ENCODE measurements at regions not wholly inside any gene's neighbourhood (a gene's known extent, or its start where the extent isn't known, plus 50 kb on each side); places are given as distances from the start of the nearest gene placed in this dataset.

DNA sequence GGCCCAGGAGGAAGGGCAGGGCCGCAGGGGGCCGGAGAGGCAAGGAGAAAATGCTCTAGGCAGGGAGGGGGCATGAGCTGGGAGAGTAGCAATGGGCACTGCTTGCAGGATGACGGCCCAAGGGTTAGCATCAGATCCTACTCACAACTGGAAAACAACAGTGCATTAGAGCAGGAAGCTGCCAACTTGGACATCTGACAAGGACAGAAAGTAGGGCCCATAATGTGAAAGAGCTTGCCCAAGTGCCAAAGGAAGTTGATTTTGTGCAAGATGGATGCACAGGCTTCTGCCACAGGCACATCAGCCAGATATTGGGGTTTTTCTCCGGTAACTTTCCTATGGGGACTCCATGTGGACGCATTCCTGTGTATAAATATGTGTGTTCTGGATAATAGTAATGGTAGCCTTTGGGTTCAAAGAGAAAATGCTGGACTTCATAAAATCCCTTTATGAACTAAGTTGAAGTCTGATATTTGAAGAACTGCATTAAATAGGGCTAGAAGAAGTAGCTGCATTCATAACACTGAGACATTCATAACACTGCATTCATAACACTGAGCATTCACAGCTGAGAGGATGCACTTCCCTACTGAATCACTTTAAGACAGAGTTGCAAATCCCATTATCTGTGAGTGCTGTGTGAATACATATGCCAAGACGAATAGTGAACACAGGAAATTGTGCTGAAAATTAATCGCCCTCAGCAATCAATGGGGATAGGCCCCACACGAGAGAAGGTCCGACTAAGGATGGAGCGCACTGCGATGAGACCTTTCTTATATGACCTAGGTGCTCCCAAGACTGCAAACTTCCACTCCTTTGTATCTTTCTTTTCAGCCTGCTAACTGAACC is 235.6 kb upstream of the PRDM1 start:
- TF ChIP-seq YY1 (IDR thresholded peaks at IDR 0.05; ENCODE audit: insufficient read depth, insufficient read length), result no peak
- no peak for TF ChIP-seq SUZ12 (IDR thresholded peaks at IDR 0.05; ENCODE audit: extremely low read depth, insufficient read depth, insufficient read length)
